Liver (tissue), 8 donors: ENCODE measurements at regions not wholly inside any gene's neighbourhood (a gene's known extent, or its start where the extent isn't known, plus 50 kb on each side); places are given as distances from the start of the nearest gene placed in this dataset.

Source experiments
- DNase-seq: peaks from one replicate; pipeline ENCODE4 v3.0.0-alpha.2; 2017; ENCODE audit warnings: low spot score
- H3K27ac ChIP-seq, 2 donors: one replicate each; pipeline ENCODE4 v1.7.0; 2013; ENCODE audit warnings: inconsistent platforms in 2 of 2, low read length in 2 of 2, control low read depth in 1 of 2, low read depth in 1 of 2, mild to moderate bottlenecking in 1 of 2
- H3K27me3 ChIP-seq, 4 donors: one replicate each; pipeline versions ENCODE4 v1.6.1 to v1.7.0; 2013; ENCODE audit warnings: low read length in 3 of 4, inconsistent platforms in 1 of 4, mild to moderate bottlenecking in 1 of 4, moderate library complexity in 1 of 4; ENCODE audit not compliant: control insufficient read depth in 4 of 4, insufficient read depth in 4 of 4
- H3K36me3 ChIP-seq, 4 donors: one replicate each; pipeline versions ENCODE4 v1.6.1 to v1.7.0; 2013; ENCODE audit warnings: low read length in 3 of 4, mild to moderate bottlenecking in 3 of 4, low read depth in 1 of 4, moderate library complexity in 1 of 4; ENCODE audit not compliant: control insufficient read depth in 4 of 4, insufficient read depth in 3 of 4
- H3K4me1 ChIP-seq, 4 donors: one replicate each; pipeline versions ENCODE4 v1.6.1 to v1.7.0; 2013; ENCODE audit warnings: low read length in 3 of 4, mild to moderate bottlenecking in 3 of 4, moderate library complexity in 1 of 4; ENCODE audit not compliant: control insufficient read depth in 4 of 4, insufficient read depth in 4 of 4
- H3K4me3 ChIP-seq, 3 donors: one replicate each; pipeline versions ENCODE4 v1.6.1 to v1.7.0; 2013; ENCODE audit warnings: low read length in 3 of 3, control low read depth in 1 of 3, low read depth in 1 of 3, mild to moderate bottlenecking in 1 of 3
- H3K9ac ChIP-seq, 2 donors: one replicate each; pipeline ENCODE4 v1.7.0; 2013; ENCODE audit warnings: low read length in 2 of 2, mild to moderate bottlenecking in 2 of 2, moderate library complexity in 2 of 2, control low read depth in 1 of 2, low read depth in 1 of 2
- H3K9me3 ChIP-seq, 4 donors: one replicate each; pipeline versions ENCODE4 v1.6.1 to v1.7.0; 2013; ENCODE audit warnings: low read length in 3 of 4; ENCODE audit not compliant: control insufficient read depth in 4 of 4
- ATF3 ChIP-seq: IDR thresholded peaks from 2 replicates; pipeline ENCODE4 v1.6.1; 2016; ENCODE audit warnings: antibody characterized with exemption
- CTCF ChIP-seq: fragments of 150-350 bp; IDR thresholded peaks from 2 replicates; pipeline ENCODE4 v1.5.1; 2017; ENCODE audit warnings: improper control_type of control experiment, low read depth, low read length; ENCODE audit not compliant: missing input control
- EGR1 ChIP-seq, 2 donors: IDR thresholded peaks; 2 replicates each; pipeline ENCODE4 v1.6.1; 2016 to 2018; ENCODE audit warnings: antibody characterized with exemption in 2 of 2, low read depth in 2 of 2
- HNF4A ChIP-seq, 2 donors: conservative IDR thresholded peaks; 2 replicates each; pipeline ENCODE4 v1.6.1; 2016; ENCODE audit warnings: antibody characterized with exemption in 2 of 2, mild to moderate bottlenecking in 2 of 2
- MAX ChIP-seq: IDR thresholded peaks from 2 replicates; pipeline ENCODE4 v1.6.1; 2016; ENCODE audit warnings: antibody characterized with exemption
- RXRA ChIP-seq, 2 donors: IDR thresholded peaks; 2 replicates each; pipeline ENCODE4 v1.6.1; 2017 to 2018; ENCODE audit warnings: antibody characterized with exemption in 2 of 2, mild to moderate bottlenecking in 1 of 2
- SP1 ChIP-seq: IDR thresholded peaks from 2 replicates; pipeline ENCODE4 v1.6.1; 2018; ENCODE audit warnings: antibody characterized with exemption, mild to moderate bottlenecking
- WGBS: extraction: QIAGEN DNeasy Blood & Tissue Kit; methylation state at CpG from one replicate; pipeline ENCODE4 v1.1.7; 2013; 5-methylcytosine and 5-hydroxymethylcytosine counted together
- donor health status: healthy.
- donor health status: healthy.
- donor health status: healthy.
- donor health status: healthy.
- donor health status: healthy.

DNA sequence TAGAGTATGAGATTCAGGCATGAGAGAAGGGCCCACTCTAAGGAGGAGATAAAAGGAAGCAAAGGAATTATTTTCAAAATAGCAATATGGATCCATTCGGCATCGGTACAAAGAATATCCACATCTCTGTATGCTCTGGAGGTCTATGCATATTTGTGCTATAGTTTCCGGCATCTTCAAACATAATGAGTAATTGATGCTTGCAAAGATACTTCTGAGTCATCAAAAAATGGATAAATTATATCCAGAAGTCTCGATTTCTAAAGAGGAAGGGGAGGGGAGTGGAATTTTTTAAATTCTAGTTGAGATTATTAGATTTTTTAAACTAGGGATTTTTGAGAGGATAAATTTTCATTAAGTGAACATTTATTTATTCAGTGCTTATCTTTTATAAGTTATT is 72.9 kb upstream of the KIAA1217 start:
- no peak overlapping the region for H3K4me3 ChIP-seq
- no peak overlapping the region for H3K27ac ChIP-seq
- WGBS = 53% methylated on average over 4 of the region's 4 CpGs
- no peaks in the 10 kb centered on the region for H3K4me1 ChIP-seq
- no peaks in the 10 kb centered on the region for H3K36me3 ChIP-seq
- H3K9me3 ChIP-seq = peaks cover 2 to 8% (median 3%) of the 10 kb centered on the region in 4 donors
- no peak overlapping the region for H3K9ac ChIP-seq
- TF ChIP-seq HNF4A (conservative IDR thresholded peaks at IDR 0.05) (no peak), CTCF (no peak)
- no peaks in the 10 kb centered on the region for H3K27me3 ChIP-seq
- no peak for DNase-seq

DNA sequence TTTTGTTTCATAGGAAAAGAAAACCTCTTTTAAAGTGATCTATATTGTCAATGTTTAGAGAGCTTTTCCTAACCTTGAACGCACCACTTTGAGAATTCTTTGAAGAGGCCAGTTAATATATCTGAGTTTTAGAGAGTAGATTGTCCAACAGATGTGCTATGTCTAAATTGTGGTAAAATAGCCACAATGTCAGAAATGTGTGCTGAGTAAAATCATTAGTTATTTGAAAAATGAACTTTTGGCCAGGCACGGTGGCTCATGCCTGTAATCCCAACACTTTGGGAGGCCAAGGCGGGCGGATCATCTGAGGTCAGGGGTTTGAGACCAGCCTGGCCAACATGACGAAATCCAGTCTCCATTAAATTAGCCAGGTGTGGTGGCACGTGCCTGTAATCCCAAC is 61.6 kb upstream of the KIAA1217 start:
- WGBS = 80% methylated on average over 6 of the region's 6 CpGs
- DNase-seq = no peak
- Histone ChIP-seq H3K36me3 (no peaks in the 10 kb centered on the region), H3K27me3 (no peaks in the 10 kb centered on the region), H3K27ac (no peak overlapping the region), H3K4me1 (no peaks in the 10 kb centered on the region), H3K9me3 (peaks cover 0 to 3% (median 0%) of the 10 kb centered on the region in 4 donors), H3K9ac (no peak overlapping the region), H3K4me3 (no peak overlapping the region)
- no peak for TF ChIP-seq RXRA (IDR thresholded peaks at IDR 0.05)

DNA sequence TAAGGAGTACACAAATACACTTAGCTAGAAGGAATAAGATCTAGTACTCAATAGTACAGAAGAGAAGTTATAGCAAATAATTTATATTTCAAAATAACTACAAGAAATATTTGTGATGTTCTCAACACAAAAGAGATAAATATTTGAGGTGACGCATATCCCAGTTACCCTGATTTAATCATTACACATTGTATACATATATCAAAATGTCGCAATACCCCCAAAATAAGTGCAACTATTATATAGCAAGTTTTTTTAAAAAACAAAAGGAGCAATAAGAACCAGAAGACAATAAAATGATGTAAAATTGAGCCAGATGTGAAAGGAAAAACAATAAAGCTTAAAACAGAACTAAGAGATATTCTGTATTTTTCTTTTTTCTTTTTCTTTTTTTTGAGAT is 59.3 kb upstream of the KIAA1217 start:
- H3K4me3 ChIP-seq = no peak overlapping the region
- H3K9ac ChIP-seq = no peak overlapping the region
- DNase-seq = no peak
- WGBS = 81% methylated on average over 2 of the region's 2 CpGs
- TF ChIP-seq ATF3 = no peak
- H3K27ac ChIP-seq = no peak overlapping the region
- H3K4me1 ChIP-seq = no peaks in the 10 kb centered on the region
- no peaks in the 10 kb centered on the region for H3K36me3 ChIP-seq
- H3K9me3 ChIP-seq = peaks cover 0 to 3% (median 0%) of the 10 kb centered on the region in 4 donors
- no peaks in the 10 kb centered on the region for H3K27me3 ChIP-seq

GRCh38 chr10:24150853-24151252 is 58.1 kb upstream of the KIAA1217 start:
- Histone ChIP-seq H3K27ac (no peak overlapping the region), H3K4me1 (no peaks in the 10 kb centered on the region), H3K27me3 (no peaks in the 10 kb centered on the region), H3K9ac (no peak overlapping the region), H3K9me3 (peaks cover 0 to 3% (median 0%) of the 10 kb centered on the region in 4 donors), H3K36me3 (no peaks in the 10 kb centered on the region), H3K4me3 (no peak overlapping the region)
- TF ChIP-seq MAX (no peak), SP1 (no peak), EGR1 (IDR thresholded peaks at IDR 0.05; ENCODE audit: low read depth in 2 of 2) (no peak)
- 75% methylated on average over 3 of the region's 3 CpGs for WGBS
- no peak for DNase-seq
